ENCODE measurements at regions not wholly inside any gene's neighbourhood (a gene's known extent, or its start where the extent isn't known, plus 50 kb on each side); places are given as distances from the start of the nearest gene placed in this dataset.

- intact Hi-C loops (cut with DNase I), result no loop called here
Observed at GRCh38 chr5:99025298-99026045, 96.7 kb upstream of the CHD1 start.

GRCh38 chr5:99023330-99023729 lies 94.5 kb upstream of the CHD1 start:
- intact Hi-C loops (cut with DNase I), result no loop called here
- Histone ChIP-seq H3K4me3 (no peak overlapping the region), H3K36me3 (no peaks in the 10 kb centered on the region), H3K4me1 (no peaks in the 10 kb centered on the region), H3K27ac (no peak overlapping the region), H3K9me3 (no peaks in the 10 kb centered on the region), H3K27me3 (no peaks in the 10 kb centered on the region)
- TF ChIP-seq, protein P1, sequence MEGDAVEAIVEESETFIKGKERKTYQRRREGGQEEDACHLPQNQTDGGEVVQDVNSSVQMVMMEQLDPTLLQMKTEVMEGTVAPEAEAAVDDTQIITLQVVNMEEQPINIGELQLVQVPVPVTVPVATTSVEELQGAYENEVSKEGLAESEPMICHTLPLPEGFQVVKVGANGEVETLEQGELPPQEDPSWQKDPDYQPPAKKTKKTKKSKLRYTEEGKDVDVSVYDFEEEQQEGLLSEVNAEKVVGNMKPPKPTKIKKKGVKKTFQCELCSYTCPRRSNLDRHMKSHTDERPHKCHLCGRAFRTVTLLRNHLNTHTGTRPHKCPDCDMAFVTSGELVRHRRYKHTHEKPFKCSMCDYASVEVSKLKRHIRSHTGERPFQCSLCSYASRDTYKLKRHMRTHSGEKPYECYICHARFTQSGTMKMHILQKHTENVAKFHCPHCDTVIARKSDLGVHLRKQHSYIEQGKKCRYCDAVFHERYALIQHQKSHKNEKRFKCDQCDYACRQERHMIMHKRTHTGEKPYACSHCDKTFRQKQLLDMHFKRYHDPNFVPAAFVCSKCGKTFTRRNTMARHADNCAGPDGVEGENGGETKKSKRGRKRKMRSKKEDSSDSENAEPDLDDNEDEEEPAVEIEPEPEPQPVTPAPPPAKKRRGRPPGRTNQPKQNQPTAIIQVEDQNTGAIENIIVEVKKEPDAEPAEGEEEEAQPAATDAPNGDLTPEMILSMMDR (IDR thresholded peaks at IDR 0.05), result no peak
- no peak for DNase-seq (ENCODE audit: low spot score in 2 of 2)

More at GRCh38 chr5:99025298-99026045, 96.7 kb upstream of the CHD1 start:
- Histone ChIP-seq H3K9me3 (no peaks in the 10 kb centered on the region), H3K4me3 (no peak overlapping the region), H3K4me1 (no peaks in the 10 kb centered on the region), H3K36me3 (no peaks in the 10 kb centered on the region), H3K27me3 (no peaks in the 10 kb centered on the region), H3K27ac (no peak overlapping the region)
- DNase-seq (ENCODE audit: low spot score in 2 of 2), result no peak
- TF ChIP-seq, protein P1 (IDR thresholded peaks at IDR 0.05), result no peak

DNA sequence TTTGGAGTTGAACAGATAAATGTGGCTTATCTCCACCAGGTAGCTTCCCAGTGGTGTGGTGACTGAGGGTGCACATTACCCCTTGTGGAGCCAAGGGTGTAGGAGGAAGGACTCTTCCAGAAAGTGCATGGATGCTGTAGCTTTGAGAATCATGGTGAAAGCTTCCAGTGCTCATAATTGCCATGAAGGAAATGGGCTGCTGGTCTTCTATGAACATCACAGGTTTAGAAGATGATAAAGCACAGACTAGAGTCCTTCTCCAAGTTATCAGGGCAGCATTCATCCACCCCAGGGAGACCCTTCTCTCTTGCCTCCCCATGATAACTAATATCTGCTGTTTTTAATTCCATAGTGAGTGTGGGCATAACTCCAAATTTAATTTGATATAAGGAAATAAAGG lies 93.4 kb upstream of the CHD1 start:
- intact Hi-C loops (cut with DNase I), result no loop called here
- no peaks in the 10 kb centered on the region for H3K9me3 ChIP-seq
- TF ChIP-seq, protein P1 (IDR thresholded peaks at IDR 0.05), result no peak

DNA sequence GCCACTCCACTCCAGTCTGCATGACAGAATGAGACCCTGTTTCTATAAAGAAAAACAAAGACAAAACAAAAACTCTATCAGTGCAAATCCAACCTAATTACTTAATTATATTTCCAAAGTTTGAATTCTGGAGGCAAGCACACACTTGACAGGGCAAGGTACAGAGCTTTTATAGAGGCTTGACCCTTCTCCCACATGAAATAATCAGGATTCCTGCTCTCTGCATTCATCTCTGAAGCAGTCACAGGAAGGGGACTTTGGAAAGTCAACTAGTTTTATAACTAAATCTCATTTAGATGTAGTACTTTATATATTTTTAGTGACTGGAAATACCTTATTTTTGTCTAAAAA lies 91.9 kb upstream of the CHD1 start:
- Histone ChIP-seq H3K9me3 (no peaks in the 10 kb centered on the region), H3K27ac (no peak overlapping the region), H3K4me1 (no peaks in the 10 kb centered on the region), H3K27me3 (no peaks in the 10 kb centered on the region), H3K4me3 (no peak overlapping the region), H3K36me3 (no peaks in the 10 kb centered on the region)
- TF ChIP-seq, protein P1 (IDR thresholded peaks at IDR 0.05), result no peak
- no peak for DNase-seq (ENCODE audit: low spot score in 2 of 2)
- intact Hi-C loops (cut with DNase I), result no loop called here

More for the DNA sequence above, 93.4 kb upstream of the CHD1 start:
- no peaks in the 10 kb centered on the region for H3K27me3 ChIP-seq
- DNase-seq (ENCODE audit: low spot score in 2 of 2), result no peak
- H3K27ac ChIP-seq, result no peak overlapping the region
- no peaks in the 10 kb centered on the region for H3K4me1 ChIP-seq
- no peaks in the 10 kb centered on the region for H3K36me3 ChIP-seq
- H3K4me3 ChIP-seq, result no peak overlapping the region

- Histone ChIP-seq H3K4me3 (no peak overlapping the region), H3K4me1 (no peaks in the 10 kb centered on the region), H3K27ac (no peak overlapping the region), H3K27me3 (no peaks in the 10 kb centered on the region), H3K36me3 (no peaks in the 10 kb centered on the region), H3K9me3 (no peaks in the 10 kb centered on the region)
- intact Hi-C loops (cut with DNase I), result no loop called here
- DNase-seq (ENCODE audit: low spot score in 2 of 2), result no peak
- TF ChIP-seq, protein P1 (IDR thresholded peaks at IDR 0.05), result no peak
Observed at GRCh38 chr5:99019812-99020697, 91.2 kb upstream of the CHD1 start.

Data from ascending aorta (tissue), 2 donors.